ENCODE measurements at regions not wholly inside any gene's neighbourhood (a gene's known extent, or its start where the extent isn't known, plus 50 kb on each side); places are given as distances from the start of the nearest gene placed in this dataset.

- TF ChIP-seq FOXA1 (IDR thresholded peaks at IDR 0.05) (no peak), SP1 (IDR thresholded peaks at IDR 0.05) (no peak), HDGF (IDR thresholded peaks at IDR 0.05; ENCODE audit: borderline replicate concordance) (no peak), SUZ12 (IDR thresholded peaks at IDR 0.05) (no peak), TARDBP (IDR thresholded peaks at IDR 0.05) (no peak), FOXK2 (IDR thresholded peaks at IDR 0.05) (no peak)
Observed at GRCh38 chr19:31074199-31075125, 274.8 kb downstream of the TSHZ3 start.

Measured in HEK293T (cell line).